MM.1S (cell line): ENCODE measurements at regions not wholly inside any gene's neighbourhood (a gene's known extent, or its start where the extent isn't known, plus 50 kb on each side); places are given as distances from the start of the nearest gene placed in this dataset.

Experiments
- EZH2 ChIP-seq: fragments of 300-600 bp; sonication (generic); optimal IDR thresholded peaks from 2 replicates; pipeline ENCODE3; 2017; ENCODE audit warnings: low read depth, mild to moderate bottlenecking, antibody characterized with exemption, low read length, mixed read lengths
- EZH2phosphoT487 ChIP-seq: fragments of 300-600 bp; sonication (generic); IDR thresholded peaks from 2 replicates; pipeline ENCODE4 v1.6.1; 2018; ENCODE audit warnings: antibody characterized with exemption, low read length
- TF ChIP-seq, protein P1 (sequence below): fragments of 300-600 bp; sonication (generic); IDR thresholded peaks from 2 replicates; pipeline ENCODE4 v1.5.1; 2016; ENCODE audit warnings: antibody characterized with exemption, low read length, mixed read lengths

DNA sequence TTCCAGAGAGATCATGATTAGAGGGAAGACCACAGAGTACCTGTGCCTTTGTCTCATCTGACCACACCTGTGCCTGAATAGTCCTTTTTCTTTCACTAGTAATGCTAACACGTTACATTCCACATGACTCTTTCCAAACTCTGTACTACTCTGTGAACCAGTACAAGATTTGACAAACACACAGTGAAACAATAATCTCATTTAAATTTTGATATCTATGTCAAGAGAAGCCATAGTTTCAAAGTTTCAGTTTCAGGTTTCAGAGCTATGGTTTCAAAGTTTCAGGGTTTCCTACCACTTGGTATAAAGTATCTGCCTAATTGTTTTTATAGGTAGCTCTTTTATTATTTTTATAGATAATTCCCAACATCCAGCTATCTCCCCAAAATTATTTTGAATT lies 62.0 kb upstream of the PHACTR2 start:
- TF ChIP-seq EZH2phosphoT487 (no peak), EZH2 (no peak)
- TF ChIP-seq, protein P1, sequence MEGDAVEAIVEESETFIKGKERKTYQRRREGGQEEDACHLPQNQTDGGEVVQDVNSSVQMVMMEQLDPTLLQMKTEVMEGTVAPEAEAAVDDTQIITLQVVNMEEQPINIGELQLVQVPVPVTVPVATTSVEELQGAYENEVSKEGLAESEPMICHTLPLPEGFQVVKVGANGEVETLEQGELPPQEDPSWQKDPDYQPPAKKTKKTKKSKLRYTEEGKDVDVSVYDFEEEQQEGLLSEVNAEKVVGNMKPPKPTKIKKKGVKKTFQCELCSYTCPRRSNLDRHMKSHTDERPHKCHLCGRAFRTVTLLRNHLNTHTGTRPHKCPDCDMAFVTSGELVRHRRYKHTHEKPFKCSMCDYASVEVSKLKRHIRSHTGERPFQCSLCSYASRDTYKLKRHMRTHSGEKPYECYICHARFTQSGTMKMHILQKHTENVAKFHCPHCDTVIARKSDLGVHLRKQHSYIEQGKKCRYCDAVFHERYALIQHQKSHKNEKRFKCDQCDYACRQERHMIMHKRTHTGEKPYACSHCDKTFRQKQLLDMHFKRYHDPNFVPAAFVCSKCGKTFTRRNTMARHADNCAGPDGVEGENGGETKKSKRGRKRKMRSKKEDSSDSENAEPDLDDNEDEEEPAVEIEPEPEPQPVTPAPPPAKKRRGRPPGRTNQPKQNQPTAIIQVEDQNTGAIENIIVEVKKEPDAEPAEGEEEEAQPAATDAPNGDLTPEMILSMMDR: no peak
